ENCODE measurements at regions not wholly inside any gene's neighbourhood (a gene's known extent, or its start where the extent isn't known, plus 50 kb on each side); places are given as distances from the start of the nearest gene placed in this dataset.
"Not testable (repeated sequence)": the region's sequence is repeated elsewhere in the genome, so short reads cannot be mapped to it uniquely, and the experiment has no call there.

- TF ChIP-seq POLR2A (IDR thresholded peaks at IDR 0.05; ENCODE audit: low read depth, low read length) (no peak), POLR2AphosphoS5 (IDR thresholded peaks at IDR 0.05; ENCODE audit: low read depth, low read length) (no peak), TAF1 (IDR thresholded peaks at IDR 0.05; ENCODE audit: borderline replicate concordance, low read depth, low read length) (no peak)
- DNase-seq (ENCODE audit: insufficient read length) (no peak), FAIRE-seq (no peak)
Observed at GRCh38 chr2:15820927-15821326, 119.4 kb upstream of the MYCN start.

GRCh38 chr2:15822151-15823044, 118.0 kb upstream of the MYCN start:
- TF ChIP-seq POLR2AphosphoS5 (IDR thresholded peaks at IDR 0.05; ENCODE audit: low read depth, low read length) (no peak), POLR2A (IDR thresholded peaks at IDR 0.05; ENCODE audit: low read depth, low read length) (no peak), TAF1 (IDR thresholded peaks at IDR 0.05; ENCODE audit: borderline replicate concordance, low read depth, low read length) (no peak)
- no peak for DNase-seq (ENCODE audit: insufficient read length)
- FAIRE-seq = no peak

GRCh38 chr2:15823459-15824396, 116.6 kb upstream of the MYCN start:
- DNase-seq (ENCODE audit: insufficient read length) (no peak), FAIRE-seq (no peak)
- TF ChIP-seq TAF1 (IDR thresholded peaks at IDR 0.05; ENCODE audit: borderline replicate concordance, low read depth, low read length) (no peak), POLR2AphosphoS5 (IDR thresholded peaks at IDR 0.05; ENCODE audit: low read depth, low read length) (no peak), POLR2A (IDR thresholded peaks at IDR 0.05; ENCODE audit: low read depth, low read length) (no peak)

- not testable (repeated sequence) for FAIRE-seq; DNase-seq (ENCODE audit: insufficient read length)
Observed at GRCh38 chr2:15824467-15824866, 115.9 kb upstream of the MYCN start.

GRCh38 chr2:15825276-15825980, 114.9 kb upstream of the MYCN start:
- TF ChIP-seq POLR2A (IDR thresholded peaks at IDR 0.05; ENCODE audit: low read depth, low read length) (no peak), TAF1 (IDR thresholded peaks at IDR 0.05; ENCODE audit: borderline replicate concordance, low read depth, low read length) (no peak), POLR2AphosphoS5 (IDR thresholded peaks at IDR 0.05; ENCODE audit: low read depth, low read length) (no peak)
- no peak for FAIRE-seq

GRCh38 chr2:15826273-15826717, 114.1 kb upstream of the MYCN start:
- TF ChIP-seq POLR2AphosphoS5 (IDR thresholded peaks at IDR 0.05; ENCODE audit: low read depth, low read length) (no peak), POLR2A (IDR thresholded peaks at IDR 0.05; ENCODE audit: low read depth, low read length) (no peak), TAF1 (IDR thresholded peaks at IDR 0.05; ENCODE audit: borderline replicate concordance, low read depth, low read length) (no peak)
- DNase-seq (ENCODE audit: insufficient read length) (no peak), FAIRE-seq (no peak)

More at GRCh38 chr2:15825276-15825980, 114.9 kb upstream of the MYCN start:
- no peak for DNase-seq (ENCODE audit: insufficient read length)

GRCh38 chr2:15827001-15827400, 113.3 kb upstream of the MYCN start:
- DNase-seq (ENCODE audit: insufficient read length) = no peak
- TF ChIP-seq POLR2A (IDR thresholded peaks at IDR 0.05; ENCODE audit: low read depth, low read length) (no peak), POLR2AphosphoS5 (IDR thresholded peaks at IDR 0.05; ENCODE audit: low read depth, low read length) (no peak), TAF1 (IDR thresholded peaks at IDR 0.05; ENCODE audit: borderline replicate concordance, low read depth, low read length) (no peak)
- no peak for FAIRE-seq

- DNase-seq (ENCODE audit: insufficient read length) (no peak), FAIRE-seq (no peak)
- TF ChIP-seq TAF1 (IDR thresholded peaks at IDR 0.05; ENCODE audit: borderline replicate concordance, low read depth, low read length) = no peak
- no peak for TF ChIP-seq POLR2A (IDR thresholded peaks at IDR 0.05; ENCODE audit: low read depth, low read length)
- TF ChIP-seq POLR2AphosphoS5 (IDR thresholded peaks at IDR 0.05; ENCODE audit: low read depth, low read length) = no peak
Observed at GRCh38 chr2:15828576-15828975, 111.8 kb upstream of the MYCN start.

GRCh38 chr2:15829091-15829801, 111.1 kb upstream of the MYCN start:
- FAIRE-seq = no peak
- TF ChIP-seq TAF1 (IDR thresholded peaks at IDR 0.05; ENCODE audit: borderline replicate concordance, low read depth, low read length) (no peak), POLR2AphosphoS5 (IDR thresholded peaks at IDR 0.05; ENCODE audit: low read depth, low read length) (no peak), POLR2A (IDR thresholded peaks at IDR 0.05; ENCODE audit: low read depth, low read length) (no peak)
- DNase-seq (ENCODE audit: insufficient read length) = no peak

- TF ChIP-seq POLR2A (IDR thresholded peaks at IDR 0.05; ENCODE audit: low read depth, low read length) = no peak
- no peak for TF ChIP-seq POLR2AphosphoS5 (IDR thresholded peaks at IDR 0.05; ENCODE audit: low read depth, low read length)
- TF ChIP-seq TAF1 (IDR thresholded peaks at IDR 0.05; ENCODE audit: borderline replicate concordance, low read depth, low read length) = no peak
- DNase-seq (ENCODE audit: insufficient read length) (no peak), FAIRE-seq (no peak)
Observed at GRCh38 chr2:15829985-15830384, 110.4 kb upstream of the MYCN start.

Data from GM12892 (cell line).